GM13976 (cell line): ENCODE measurements at regions not wholly inside any gene's neighbourhood (a gene's known extent, or its start where the extent isn't known, plus 50 kb on each side); places are given as distances from the start of the nearest gene placed in this dataset.

ENCODE experiments used
- DNase-seq: peaks from one replicate; pipeline ENCODE4 v3.0.0; 2012; ENCODE audit warnings: low spot score
- CTCF ChIP-seq: IDR thresholded peaks from 2 replicates; pipeline ENCODE4 v1.5.1; 2012; ENCODE audit warnings: borderline replicate concordance, mild to moderate bottlenecking; ENCODE audit not compliant: insufficient read depth; ENCODE audit errors: extremely low read depth, missing control alignments, control extremely low read depth
- in situ Hi-C: fragments of 300-500 bp; cut with MboI; formaldehyde crosslinking; loops from one replicate; pipeline ENCODE4 v1.12.0; 2022; ENCODE audit warnings: low sequenced_read_pairs, mixed read lengths, inconsistent platforms; ENCODE audit not compliant: unreplicated experiment

- in situ Hi-C loops, result no loop called here
- TF ChIP-seq CTCF, result no peak
- DNase-seq, result no peak
Measured at GRCh38 chr2:59588286-59588685, 965.2 kb downstream of the BCL11A start.

GRCh38 chr2:59586176-59586575 lies 967.3 kb downstream of the BCL11A start:
- no peak for TF ChIP-seq CTCF
- no peak for DNase-seq
- in situ Hi-C loops, result no loop called here

- TF ChIP-seq CTCF, result no peak
- no peak for DNase-seq
- in situ Hi-C loops, result no loop called here
Measured at GRCh38 chr2:59585655-59586054, 967.8 kb downstream of the BCL11A start.

- TF ChIP-seq CTCF, result no peak
- in situ Hi-C loops, result no loop called here
- no peak for DNase-seq
Measured at GRCh38 chr2:59584958-59585357, 968.5 kb downstream of the BCL11A start.

GRCh38 chr2:59583173-59583765 lies 970.2 kb downstream of the BCL11A start:
- in situ Hi-C loops, result no loop called here
- DNase-seq, result no peak
- TF ChIP-seq CTCF, result no peak

GRCh38 chr2:59578349-59578748 lies 975.1 kb downstream of the BCL11A start:
- in situ Hi-C loops, result no loop called here
- DNase-seq, result no peak
- TF ChIP-seq CTCF, result no peak
